HG03039 (cell line): ENCODE measurements at regions not wholly inside any gene's neighbourhood (a gene's known extent, or its start where the extent isn't known, plus 50 kb on each side); places are given as distances from the start of the nearest gene placed in this dataset.

ENCODE experiments used
- ATAC-seq: cut with Tn5 transposase; IDR thresholded peaks from one replicate; pipeline ENCODE4 v1.9.1; 2021; ENCODE audit warnings: mild to moderate bottlenecking, moderate library complexity; ENCODE audit not compliant: unreplicated experiment

DNA sequence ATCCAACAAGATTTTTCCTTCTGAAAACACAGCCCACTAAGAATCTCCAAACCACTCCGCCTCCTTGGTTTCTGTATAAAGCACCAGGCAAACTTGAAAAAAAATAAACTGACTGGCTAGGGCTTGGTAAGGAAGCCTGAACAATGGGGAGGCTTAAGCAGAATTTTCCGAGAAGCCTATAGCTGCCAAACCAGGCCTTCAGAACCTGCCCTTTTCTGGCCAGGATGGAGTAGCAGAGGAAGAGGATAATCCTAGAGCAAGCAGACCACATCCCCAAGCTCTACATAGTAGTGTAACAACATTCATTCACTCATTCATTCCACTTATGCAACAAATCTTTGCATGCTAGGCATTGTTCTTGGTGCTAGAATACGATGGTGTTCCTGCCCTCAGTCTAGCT is 529.6 kb upstream of the ZEB2 start:
- ATAC-seq: no peak

DNA sequence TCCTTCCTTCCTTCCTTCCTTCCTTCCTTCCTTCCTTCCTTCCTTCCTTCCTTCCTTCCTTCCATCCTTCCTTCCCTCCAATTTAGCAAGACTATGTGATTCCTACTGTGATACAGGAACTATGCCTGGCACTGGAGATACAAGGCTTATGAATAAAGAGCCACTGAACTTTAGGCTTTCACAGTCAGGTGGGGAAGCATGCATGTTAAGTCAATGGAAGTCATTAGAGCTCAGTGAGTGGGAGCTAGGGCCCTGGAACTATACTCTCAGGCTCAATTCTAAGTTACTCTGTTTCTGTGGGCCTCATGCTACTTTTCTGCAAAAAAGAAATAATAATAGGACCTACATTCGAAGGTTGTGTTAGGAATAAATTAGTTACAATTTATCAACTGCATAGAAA is 527.6 kb upstream of the ZEB2 start:
- no peak for ATAC-seq

DNA sequence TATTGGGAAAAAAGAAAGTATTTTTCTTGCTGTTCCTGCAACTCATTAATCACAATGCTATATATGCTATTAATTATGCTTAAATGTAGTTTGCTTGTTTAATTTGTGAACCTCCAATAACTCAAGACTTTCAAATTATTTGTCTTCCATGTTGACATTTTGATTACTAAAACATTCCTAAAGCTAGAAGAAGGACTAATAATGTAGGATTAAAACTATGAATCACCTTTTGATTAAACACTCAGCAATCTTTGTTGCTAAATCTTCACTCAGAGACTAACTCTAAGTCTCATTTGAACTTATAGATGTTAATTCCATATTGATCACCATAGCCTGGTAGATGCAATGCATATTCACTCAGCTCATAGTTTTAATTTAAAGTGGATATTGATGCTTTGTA is 524.6 kb upstream of the ZEB2 start:
- no peak for ATAC-seq

DNA sequence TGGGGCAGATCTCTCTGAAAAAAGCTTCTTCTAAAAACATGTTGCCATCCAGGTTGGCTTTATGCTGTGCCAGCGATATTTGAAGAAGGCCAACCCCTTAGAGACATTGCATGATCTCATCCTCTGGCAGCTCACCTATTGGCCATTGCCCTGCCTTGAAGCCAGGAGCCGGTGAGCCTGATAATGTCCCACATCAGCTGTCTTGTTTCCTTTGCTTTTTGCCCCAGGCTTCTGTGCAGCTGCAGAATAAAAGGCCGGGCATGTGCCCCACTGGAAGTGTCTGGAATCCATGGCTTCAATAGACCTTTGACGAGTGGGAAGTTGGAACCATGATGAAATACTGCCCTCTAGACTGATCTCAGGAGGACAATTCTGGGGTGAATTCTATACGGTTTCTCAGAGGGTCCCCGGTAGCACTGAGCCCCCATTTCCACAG is 523.5 kb upstream of the ZEB2 start:
- ATAC-seq: no peak

DNA sequence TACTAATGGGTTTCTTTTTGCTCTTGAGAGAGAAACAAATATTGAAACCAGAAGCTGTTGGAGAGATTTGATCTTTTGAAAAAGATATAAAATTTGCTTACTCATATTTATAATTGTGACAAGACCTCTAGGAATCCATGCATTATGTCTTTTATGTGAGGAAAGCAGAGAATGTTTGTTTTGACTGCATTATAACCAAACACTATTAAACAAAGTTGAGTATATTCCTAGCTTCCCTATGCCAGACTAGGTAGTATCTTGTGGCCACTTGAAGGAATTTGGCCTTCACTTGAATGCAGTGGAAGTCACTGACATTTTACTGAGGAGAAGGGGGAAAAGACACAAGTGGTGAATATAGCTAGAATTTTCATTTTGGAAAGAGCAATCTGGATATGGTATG is 521.8 kb upstream of the ZEB2 start:
- ATAC-seq: no peak

DNA sequence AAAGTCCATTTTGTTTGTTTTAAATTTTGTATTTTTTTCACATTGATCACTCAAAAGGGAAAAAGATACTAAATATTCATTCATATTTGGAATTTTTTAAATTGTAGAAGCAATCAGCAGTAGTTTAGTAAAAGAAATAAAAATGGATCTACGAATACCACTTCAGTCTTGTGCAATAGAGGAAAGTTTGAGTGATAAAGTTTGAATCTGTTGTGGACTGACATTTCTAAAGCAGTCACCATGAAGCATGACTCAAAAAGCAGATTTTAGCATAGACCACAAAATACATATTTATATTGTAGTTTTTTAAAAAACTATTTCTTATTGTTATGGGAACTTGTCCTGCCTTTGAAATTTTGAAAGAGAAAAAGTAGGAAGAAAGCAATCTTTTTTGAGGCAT is 520.5 kb upstream of the ZEB2 start:
- no peak for ATAC-seq

DNA sequence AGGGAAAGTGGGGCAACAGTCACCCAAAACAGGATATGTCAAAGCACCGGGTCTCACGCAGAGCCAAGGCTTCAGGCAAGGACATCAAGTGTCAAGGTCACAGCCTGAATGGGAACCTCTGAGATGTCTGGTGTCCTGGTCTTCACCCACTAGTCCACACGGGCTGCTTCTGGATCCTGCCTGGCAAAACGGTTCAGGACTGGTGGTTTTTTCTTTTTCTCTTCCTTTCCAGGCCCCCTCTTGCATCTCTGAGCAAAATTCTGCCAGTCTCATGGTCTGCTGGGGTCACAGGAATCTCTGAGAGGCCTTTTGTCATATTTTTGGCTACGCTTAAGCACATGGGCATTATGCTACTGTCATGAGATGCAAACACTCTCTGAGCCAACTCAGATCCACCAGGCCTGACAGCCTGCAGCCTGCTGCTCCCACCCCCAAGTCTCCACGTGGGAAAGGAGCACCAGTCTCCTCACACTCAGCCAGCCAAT is 518.2 kb upstream of the ZEB2 start:
- ATAC-seq: no peak

DNA sequence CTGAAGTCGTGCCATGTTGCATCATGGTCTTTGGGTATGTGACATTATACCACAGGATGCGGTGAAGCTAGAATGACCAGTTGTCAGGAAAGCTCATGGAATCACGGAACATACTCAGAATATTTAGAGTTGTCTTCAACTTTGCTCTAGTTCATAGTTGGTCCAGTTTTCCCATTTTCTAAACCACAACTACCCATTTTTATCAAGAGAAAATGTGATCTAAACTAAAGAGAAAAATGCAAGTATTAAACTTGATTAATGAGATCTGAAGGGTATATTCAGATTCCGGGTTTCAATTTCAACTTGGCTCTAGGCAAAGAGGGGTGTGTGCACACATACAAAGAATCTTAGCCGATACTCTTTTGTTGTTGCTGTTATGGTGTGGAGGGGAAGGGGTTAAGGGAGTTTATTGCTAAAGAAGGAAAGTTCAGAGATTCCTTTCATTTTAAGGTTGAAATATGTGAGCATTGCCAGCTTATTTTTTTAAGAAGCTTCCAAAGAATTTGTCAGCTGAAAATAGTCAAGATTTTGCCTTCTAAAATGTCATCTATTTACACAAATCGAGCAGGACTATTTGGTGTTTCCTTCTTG is 516.6 kb upstream of the ZEB2 start:
- no peak for ATAC-seq

DNA sequence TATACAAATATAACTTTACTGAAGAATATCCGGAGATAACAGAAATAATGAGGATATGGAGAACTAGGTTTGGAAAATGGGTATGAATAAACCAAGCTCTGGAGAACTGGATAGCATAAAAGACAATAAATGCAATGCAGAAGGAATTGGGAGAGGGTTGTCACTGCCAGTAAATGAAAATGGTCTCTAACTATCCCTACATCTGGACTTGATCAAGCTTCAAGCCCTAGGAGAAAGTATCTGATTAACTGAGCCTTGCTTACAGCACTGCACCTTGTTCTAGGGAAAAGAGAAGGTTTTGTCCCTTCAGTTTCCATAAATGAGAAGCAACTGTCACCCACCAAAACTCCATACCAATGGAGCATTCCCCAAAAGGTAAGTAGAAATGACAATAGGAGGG is 514.6 kb upstream of the ZEB2 start:
- ATAC-seq: no peak

DNA sequence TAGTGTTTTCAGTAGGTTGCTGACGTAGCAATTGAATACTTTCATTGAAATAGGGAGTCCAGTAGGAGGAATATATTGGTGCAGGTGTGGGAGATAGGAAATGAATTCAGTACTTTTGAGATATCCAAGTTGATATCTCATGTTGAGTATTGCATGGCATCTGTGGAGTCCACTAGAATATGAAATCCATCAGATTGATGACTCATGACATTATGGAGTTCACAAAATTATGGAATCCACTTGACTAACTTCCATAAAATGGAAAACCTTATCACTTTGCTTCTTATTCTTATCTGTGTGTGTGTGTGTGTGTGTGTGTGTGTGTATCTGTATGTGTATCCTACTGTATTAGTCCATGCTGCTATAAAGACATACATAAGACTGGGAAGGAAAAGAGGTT is 513.5 kb upstream of the ZEB2 start:
- ATAC-seq: no peak

DNA sequence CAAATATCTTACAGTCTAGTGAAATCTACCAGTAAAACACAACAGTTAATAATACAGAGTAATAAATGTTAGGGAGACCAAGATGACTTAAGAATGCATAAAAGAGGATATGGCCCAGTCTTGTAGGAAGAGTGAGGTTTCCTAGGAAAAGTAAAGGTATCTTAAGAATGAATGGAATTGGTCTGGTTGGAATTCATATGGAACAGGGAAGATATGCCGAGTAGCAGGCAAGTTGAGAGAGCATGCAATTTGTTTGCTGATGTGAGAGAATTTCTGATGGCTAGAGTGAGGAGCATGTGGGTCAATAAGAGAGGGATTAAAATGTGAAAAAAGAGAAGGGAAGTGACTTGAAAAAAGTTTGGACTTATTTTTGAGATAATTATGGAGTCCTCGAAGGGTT is 512.9 kb upstream of the ZEB2 start:
- ATAC-seq: no peak

DNA sequence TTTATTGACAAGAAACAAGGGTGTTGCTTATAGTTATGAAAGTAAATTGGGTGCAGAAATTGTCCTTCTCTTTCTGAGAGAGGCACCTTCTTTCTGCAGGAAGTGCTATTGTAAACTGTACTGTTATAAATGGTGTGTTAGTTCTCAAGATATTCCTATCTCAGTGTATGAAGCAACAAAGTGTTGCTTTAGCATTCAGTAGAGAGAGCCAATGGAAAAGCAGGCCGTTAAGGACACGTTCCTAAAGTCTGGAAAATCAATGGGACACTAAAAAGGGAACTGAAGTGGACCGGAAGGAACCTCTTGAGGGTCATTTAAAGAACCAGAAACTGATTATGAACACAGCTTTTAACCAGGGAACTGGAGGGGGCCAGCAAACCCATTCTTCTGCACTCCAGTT is 510.0 kb upstream of the ZEB2 start:
- no peak for ATAC-seq

DNA sequence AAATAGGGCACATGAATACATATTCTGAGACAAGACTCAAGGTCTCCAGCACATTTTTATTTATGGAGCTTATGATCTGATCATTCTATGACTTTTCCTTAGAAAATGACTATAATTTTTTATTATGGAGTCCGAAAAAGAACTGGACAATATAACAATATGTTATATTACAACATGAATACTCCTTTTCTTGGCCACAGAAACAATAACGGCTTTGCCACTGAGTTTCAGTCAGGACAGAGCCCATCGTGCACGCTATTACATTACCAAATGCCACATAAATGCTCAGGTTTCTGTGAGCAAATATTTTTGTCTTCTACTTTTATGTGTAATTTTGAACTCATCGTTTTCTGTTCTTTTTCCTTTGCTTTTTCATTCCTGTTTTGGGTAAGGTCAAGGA is 509.2 kb upstream of the ZEB2 start:
- no peak for ATAC-seq

DNA sequence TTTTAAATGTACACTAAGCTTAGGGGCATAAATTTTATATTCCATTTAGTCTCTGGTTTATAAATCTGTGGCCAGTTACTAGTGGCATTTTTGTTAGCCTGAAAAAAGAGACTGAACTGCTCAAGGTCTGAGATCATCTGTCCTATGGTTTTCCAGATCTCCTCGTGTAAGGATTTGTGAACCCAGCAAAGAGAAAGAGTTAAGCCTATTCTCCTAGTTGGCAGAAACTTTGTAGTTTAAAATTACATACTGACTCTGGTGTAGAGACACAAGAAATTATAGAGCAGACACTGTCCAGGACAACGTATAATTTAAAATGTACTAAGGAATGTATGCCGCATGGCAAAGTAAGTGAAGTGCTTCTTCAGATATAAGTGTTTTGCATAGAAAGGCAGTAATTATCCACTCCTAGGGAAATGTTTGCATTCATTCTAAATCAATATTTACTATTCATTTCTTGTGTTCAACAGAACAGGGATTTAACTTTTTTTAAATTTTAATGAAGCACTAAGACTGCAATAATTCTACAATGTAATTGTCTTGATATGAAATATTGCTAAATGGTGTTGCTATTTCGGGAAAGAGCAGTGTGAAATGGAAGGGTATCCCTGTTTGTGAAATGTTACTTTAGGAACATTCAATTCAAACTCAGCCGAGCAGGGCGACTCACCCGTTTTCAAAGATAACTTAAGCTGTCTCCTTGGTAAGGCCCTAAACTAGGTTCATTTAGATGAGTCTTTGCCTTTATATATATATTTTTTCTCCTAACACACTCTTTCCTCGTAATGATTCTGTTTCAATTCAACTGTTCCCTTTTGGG is 508.4 kb upstream of the ZEB2 start:
- ATAC-seq: no peak

DNA sequence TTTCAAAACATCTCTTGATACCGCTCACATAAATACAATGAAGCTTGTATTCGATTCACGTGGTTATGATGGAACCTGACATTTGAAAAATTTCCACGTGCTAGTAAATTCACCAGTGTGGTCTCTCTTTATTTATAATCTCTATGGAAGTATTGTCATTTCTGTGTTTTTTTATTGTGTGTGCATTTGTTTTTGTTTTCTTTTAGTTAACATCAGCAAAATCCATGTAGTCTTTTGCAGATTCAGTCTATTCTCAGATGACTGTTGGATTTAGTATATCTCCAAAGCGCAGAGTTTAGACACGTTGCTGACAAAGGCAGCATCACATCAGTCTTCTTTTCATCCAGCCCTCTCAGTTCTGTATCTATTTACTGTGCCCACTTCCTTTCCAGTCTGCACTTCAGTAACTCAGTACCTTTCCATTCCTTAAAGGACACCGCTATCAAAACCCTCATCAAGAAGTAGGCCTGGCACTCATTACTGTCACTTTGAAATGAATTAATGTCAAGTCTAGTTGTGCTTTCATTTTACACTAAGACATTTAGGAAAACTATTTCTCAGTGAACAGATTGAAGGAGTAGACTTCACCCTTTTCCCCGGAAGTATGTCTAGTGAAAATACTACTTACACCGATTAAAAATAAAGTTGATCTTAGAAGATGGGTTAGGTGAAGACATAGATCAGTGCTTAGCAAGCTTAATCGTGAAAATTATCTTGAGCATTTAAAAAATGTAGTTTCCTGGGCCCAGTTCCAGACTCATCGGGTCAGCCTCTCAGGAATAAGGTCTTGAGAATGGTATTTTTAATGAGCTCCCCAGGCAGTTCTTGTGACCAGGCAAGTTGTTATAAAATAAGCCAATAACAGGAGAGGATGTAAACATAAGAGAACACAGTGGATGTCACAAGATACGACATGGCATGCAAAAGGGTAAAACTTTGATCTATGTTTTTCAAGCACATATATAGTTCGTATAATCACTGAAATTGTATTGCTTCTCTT is 506.8 kb upstream of the ZEB2 start:
- no peak for ATAC-seq

DNA sequence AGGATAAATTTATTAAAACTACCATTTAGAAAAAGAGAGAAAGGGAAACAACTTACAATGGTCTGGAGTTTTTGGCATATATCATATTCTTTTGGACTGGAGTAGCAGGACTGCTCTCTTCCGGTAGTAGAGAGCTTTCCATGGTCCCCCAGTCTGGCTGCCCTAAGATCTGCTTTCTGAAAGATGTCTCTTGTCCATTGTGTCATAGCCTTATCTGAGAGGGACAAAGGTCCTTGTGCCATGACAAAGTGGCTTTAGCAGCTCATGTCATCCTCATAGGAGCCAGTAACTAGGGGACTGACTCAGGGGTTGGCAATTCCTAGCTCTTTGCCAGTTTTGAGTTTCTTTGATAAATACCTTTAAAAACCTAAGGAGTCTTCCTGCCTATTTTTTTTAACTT is 505.5 kb upstream of the ZEB2 start:
- ATAC-seq: no peak

DNA sequence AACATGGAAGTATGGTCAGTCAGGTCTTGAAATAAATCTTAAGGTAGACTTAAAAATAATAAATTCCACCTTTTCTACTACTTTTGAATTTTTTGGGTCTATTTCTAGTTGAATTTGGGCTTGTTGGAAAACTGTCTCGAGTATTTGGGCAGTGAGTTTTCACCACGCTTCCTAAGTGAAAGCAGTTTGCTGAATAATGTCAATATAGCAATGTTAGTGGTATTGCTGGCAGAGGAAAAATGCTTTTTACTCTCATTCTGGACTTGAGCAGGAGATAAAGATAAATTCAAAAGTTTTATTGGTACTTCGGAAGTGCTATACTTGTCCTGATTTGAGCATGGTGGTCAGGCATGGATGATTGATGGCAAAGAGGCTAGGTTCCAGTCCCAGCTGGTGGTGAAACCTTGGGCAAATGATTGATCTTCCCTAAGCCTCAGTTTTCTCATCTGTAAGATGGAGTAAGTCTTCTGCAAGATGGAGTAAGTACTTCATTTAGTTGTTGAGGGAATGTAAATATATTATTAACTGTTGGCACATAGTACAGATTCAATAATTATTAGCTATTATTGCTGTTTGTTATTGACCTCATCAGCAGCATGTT is 503.5 kb upstream of the ZEB2 start:
- ATAC-seq: no peak

DNA sequence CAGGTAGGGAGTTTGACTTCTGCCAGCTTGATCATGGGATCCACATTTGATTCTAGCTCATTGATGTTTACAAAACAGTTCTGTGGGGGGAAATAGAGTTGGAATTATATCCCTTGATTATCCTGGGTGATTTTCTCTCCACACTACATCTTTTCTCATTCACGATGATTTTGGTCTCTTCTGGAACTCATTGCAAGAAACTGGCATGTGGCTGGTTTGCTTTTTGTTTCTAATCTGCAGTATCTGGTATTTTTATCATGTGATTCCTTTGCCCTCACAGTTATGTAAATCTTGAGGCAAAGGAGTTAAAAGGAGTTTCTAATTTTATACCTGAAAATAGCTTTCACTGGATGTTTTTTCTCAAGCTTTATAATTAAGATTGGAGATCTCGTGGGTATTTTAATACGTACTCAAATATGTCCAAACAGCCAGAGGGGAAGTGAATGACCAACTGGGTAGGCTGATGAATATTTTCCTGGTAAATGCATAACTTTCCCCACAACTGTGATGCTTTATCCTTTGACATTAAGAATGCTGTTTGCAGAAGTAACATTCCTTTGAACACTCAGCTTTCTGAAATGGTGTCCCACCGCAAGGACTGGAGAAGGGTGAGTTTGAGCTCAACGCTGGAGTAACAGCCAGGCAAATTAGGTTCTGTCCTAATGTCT is 502.9 kb upstream of the ZEB2 start:
- no peak for ATAC-seq

DNA sequence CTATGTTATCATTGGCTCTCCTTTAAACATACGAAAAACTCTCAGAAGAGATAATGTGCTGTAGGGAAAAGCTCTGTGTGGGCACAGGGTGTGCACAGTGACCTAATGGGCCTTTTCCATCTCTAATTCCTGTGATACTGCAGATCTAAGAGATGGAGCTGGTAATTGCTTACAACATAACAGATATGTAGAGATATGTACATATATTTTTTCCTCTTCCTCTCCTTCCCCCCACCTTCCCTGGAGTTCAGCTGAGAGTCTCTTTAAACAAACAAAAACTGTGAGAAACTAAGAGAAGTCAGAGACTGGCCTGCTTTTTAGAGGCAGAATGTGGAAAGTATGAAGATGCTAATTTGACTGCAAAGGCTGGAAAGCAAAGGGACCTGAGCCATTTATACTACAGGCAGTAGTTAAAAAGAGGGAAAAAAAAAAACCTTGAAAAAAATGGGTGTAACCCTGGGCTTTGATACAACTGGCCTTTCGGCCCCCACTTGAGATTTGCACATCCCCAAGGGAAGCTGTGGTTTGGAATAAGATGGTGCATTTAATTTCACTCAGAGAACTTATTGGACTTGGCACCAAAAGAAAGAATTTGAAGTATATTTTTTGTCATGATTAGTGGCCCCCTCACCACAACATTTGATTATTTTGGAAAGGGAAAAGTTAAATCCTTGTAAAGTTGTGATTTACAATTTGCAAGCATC is 502.2 kb upstream of the ZEB2 start:
- ATAC-seq: no peak

DNA sequence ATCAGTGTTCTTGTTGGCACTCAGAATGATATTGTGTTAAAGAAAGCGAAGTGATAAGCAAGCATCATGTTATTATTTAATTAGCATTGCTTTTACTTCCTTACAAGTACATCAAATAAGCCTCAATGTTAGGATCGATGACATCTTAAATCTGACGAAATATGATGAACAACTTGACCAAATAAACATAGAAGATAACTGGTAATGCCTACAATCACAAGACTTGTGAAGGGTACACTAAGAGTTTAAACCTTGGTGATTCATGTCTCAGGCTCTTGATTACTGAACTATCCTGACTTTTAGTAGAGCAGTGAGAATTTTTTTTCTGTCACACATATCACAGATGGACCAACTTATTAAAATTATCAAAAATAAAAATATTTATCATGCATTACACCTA is 500.8 kb upstream of the ZEB2 start:
- ATAC-seq: no peak
